IPS-18c (cell line): ENCODE measurements at regions not wholly inside any gene's neighbourhood (a gene's known extent, or its start where the extent isn't known, plus 50 kb on each side); places are given as distances from the start of the nearest gene placed in this dataset.
"Not testable (repeated sequence)": the region's sequence is repeated elsewhere in the genome, so short reads cannot be mapped to it uniquely, and the experiment has no call there.

Source experiments
- H3K4me3 ChIP-seq: 2 replicates; pipeline ENCODE4 v1.7.0; 2013; ENCODE audit warnings: low read depth, mild to moderate bottlenecking, low read length, moderate library complexity; ENCODE audit not compliant: insufficient read depth
- H3K9me3 ChIP-seq: one replicate; pipeline ENCODE4 v1.6.1; 2013; ENCODE audit warnings: mild to moderate bottlenecking, low read length, moderate library complexity; ENCODE audit not compliant: control insufficient read depth, insufficient read depth

DNA sequence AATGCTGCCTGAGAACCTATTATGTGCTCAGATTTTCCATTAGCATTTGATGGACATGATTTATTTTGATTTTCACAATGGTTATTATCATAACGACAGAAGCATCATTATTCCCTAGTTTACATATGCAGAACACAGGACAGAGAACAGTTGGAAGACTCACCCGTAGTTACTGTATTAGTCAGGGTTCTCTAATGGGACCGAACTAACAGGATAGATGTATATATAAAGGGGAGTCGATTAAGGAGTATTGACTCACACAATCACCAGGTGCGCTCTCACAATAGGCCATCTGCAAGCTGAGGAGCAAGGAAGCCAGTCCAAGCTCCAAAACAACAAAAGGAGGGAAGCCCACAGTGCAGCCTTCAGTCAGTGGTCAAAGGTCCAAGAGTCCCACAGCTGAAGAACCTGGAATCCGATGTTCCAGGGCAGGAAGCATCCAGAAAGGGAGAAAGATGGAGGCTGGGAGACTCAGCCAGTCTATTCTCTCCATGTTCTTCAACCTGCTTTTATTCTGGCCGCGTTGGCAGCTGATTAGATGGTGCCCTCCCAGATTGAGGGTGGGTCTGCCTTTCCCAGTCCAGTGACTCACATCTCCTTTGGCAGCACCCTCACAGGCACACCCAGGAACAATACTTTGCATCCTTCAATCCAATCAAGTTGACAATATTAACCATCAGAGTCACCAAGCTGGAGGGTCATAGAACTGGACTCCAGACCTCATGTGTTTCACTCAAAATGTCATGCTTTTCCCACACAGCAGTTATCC, 92.7 kb upstream of the XYLT1 start:
- H3K4me3 ChIP-seq: no peak overlapping the region
- H3K9me3 ChIP-seq: no peaks in the 10 kb centered on the region

- Histone ChIP-seq H3K4me3 (no peak overlapping the region), H3K9me3 (no peaks in the 10 kb centered on the region)
Observed at GRCh38 chr16:17561056-17561455, 90.3 kb upstream of the XYLT1 start.

DNA sequence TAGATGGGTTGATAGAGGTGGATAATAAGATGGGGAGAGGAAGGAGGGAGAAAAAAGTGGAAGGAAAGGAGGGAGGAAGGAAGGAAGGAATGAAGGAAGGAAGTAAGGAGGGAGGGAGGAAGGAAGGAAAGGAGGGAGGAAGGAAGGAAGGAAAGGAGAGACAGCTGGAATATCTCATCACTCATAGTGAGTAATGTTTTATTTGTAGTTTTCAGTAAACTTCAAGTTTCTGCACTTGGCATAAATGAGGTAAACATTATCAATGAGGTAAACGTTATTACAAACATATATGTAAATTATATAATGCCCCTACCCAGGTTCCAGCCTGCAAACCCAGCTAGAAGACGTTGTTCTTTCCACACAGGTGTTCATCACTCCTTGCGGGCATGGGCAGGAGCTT, 89.8 kb upstream of the XYLT1 start:
- Histone ChIP-seq H3K9me3 (no peaks in the 10 kb centered on the region), H3K4me3 (no peak overlapping the region)

DNA sequence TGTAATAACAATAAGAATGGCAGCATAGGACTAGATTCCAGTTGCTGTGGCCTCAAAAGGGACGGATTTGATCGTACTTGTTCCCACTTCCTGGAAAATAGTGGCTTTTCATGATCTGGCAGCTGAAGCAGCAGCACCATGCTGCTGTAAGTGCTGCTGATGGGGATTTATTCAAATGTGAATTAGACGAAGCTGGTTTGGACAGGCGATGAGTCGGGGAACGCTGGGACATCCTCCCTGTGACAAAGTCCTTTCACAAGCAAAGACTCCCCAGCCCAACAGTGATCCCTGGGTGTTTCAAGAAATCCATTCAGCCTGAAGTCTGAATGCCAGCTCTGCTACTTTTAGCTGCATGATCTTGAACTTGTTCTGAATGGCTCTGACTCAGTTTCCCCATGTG, 88.6 kb upstream of the XYLT1 start:
- H3K9me3 ChIP-seq: no peaks in the 10 kb centered on the region
- H3K4me3 ChIP-seq: no peak overlapping the region

GRCh38 chr16:17557949-17558348, 87.2 kb upstream of the XYLT1 start:
- Histone ChIP-seq H3K9me3 (no peaks in the 10 kb centered on the region), H3K4me3 (no peak overlapping the region)

DNA sequence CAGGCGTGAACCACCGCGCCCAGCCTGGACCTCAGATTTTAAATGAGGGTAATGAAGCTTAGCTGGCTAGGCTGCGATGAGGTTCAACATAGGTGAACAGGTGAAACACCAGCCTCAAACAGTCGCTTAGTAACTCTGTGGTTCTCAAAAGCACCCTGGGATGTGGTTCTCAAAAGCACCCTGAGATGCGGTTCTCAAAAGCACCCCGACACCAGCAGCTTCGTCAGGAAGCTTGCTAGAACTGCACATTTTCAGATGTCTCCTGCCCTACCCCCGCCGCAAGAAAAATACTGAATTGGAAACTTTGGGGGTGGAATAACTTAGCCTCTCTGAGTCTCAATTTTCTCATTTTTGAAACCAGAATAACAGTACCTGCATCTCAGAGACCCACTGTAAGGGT, 86.7 kb upstream of the XYLT1 start:
- H3K4me3 ChIP-seq: no peak overlapping the region
- peaks cover under 1% of the 10 kb centered on the region for H3K9me3 ChIP-seq

- Histone ChIP-seq H3K4me3 (no peak overlapping the region), H3K9me3 (peaks cover 2% of the 10 kb centered on the region)
Observed at GRCh38 chr16:17556276-17557052, 85.7 kb upstream of the XYLT1 start.

- no peak overlapping the region for H3K4me3 ChIP-seq
Observed at GRCh38 chr16:17555176-17555575, 84.4 kb upstream of the XYLT1 start.

DNA sequence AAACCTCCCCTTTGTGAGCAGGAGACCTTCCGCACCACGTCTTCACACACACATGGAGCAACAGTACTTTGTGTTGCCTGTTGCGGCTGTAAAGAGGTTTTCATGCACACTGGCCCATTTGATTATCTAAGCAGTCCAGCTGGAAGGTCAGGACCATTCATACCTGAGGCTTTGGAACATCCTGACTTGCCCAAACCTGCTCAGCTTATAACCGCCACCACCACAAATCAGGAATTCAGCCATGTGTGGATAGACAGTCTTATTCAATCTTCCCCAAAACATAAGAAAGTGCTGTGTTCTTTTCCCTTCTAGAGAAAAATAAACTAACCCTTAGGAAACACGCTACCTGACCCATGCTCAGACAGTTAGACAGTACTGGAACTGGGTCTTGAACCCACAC, 81.6 kb upstream of the XYLT1 start:
- Histone ChIP-seq H3K9me3 (peaks cover 2% of the 10 kb centered on the region), H3K4me3 (no peak overlapping the region)

More at GRCh38 chr16:17555176-17555575, 84.4 kb upstream of the XYLT1 start:
- peaks cover 2% of the 10 kb centered on the region for H3K9me3 ChIP-seq

DNA sequence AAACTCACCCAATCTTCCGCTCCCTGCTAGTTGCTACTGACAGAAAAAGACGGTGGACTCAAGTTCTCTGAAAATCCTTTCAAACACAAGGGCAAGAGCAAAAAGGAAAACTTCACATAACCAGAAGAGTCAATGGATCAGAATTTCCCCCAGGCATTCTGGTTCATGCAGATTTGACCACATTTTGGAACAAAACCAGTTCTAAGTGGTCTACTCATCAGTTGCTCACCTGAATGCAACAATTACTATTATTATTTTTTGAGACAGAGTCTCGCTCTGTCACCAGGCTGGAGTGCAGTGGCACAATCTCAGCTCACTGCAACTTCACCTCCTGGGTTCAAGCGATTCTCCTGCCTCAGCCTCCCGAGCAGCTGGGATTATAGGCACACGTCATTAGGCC, 80.9 kb upstream of the XYLT1 start:
- H3K9me3 ChIP-seq, H3K4me3 ChIP-seq: not testable (repeated sequence)

- peaks cover 2% of the 10 kb centered on the region for H3K9me3 ChIP-seq
- H3K4me3 ChIP-seq: no peak overlapping the region
Observed at GRCh38 chr16:17548825-17549224, 78.1 kb upstream of the XYLT1 start.

GRCh38 chr16:17544785-17545184, 74.0 kb upstream of the XYLT1 start:
- no peaks in the 10 kb centered on the region for H3K9me3 ChIP-seq
- no peak overlapping the region for H3K4me3 ChIP-seq

DNA sequence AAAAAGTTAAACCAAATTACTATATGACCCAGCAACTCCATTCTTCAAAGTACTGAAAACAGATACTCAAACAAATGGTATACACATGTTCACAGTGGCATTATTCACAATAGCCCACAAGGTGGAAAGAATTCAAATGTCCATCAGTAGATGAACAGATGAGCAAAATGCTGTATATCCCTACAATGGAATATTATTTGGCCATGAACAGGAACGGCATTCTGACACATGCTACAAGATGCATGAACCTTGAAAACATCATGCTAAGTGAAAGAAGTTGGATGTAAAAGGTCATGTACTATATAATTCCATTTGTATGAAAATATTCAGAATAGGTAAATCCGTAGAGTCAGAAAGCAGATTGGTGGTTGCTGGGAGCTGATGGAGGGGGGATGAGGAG, 73.5 kb upstream of the XYLT1 start:
- Histone ChIP-seq H3K4me3 (no peak overlapping the region), H3K9me3 (no peaks in the 10 kb centered on the region)

DNA sequence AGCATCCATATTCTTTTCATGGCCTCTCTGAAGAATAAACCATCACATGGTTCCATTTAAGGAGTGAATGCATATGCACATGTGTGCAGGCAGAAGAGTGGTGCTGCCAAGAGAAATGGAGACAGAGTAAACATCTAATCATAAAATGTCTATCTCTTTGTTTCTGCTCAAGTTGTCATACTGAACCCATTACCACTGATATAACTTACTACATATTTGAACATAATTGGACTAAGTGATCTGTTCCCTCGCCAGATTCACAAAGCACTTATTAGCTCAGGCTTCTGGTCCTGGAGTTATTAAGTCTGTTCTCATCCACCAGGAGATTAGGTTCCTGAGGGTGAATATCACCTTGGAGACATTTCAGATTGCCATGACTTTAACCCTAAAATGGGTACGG, 72.3 kb upstream of the XYLT1 start:
- no peak overlapping the region for H3K4me3 ChIP-seq
- no peaks in the 10 kb centered on the region for H3K9me3 ChIP-seq

- Histone ChIP-seq H3K9me3 (no peaks in the 10 kb centered on the region), H3K4me3 (no peak overlapping the region)
Observed at GRCh38 chr16:17541324-17541723, 70.6 kb upstream of the XYLT1 start.

GRCh38 chr16:17538927-17539326, 68.2 kb upstream of the XYLT1 start:
- Histone ChIP-seq H3K9me3 (no peaks in the 10 kb centered on the region), H3K4me3 (no peak overlapping the region)

GRCh38 chr16:17532338-17532995, 61.7 kb upstream of the XYLT1 start:
- H3K9me3 ChIP-seq: peaks cover 2% of the 10 kb centered on the region
- no peak overlapping the region for H3K4me3 ChIP-seq
